PC-3 (cell line): ENCODE measurements at regions not wholly inside any gene's neighbourhood (a gene's known extent, or its start where the extent isn't known, plus 50 kb on each side); places are given as distances from the start of the nearest gene placed in this dataset.

Experiments
- ATAC-seq: fragments of 200-7000 bp; cut with Tn5 transposase; 2 replicates; pipeline ENCODE4 v1.9.1; 2020; ENCODE audit warnings: mild to moderate bottlenecking, moderate library complexity
- BruUV-seq: library from RNA; stranded (reverse); fragments of 400-500 nt; replicated peaks from 2 replicates; lab custom pipeline; 2021; lab: Mats Ljungman, UMichigan
- CTCF ChIA-PET: fragments of 300-600 bp; sonication (Branson Sonifier 250); formaldehyde crosslinking; loops from one replicate; lab custom pipeline; 2022; ENCODE audit warnings: antibody characterized with exemption; lab: Charles Lee
- POLR2A ChIA-PET: fragments of 300-600 bp; sonication (Branson Sonifier 250); formaldehyde crosslinking; loops from one replicate; lab custom pipeline; 2022; ENCODE audit warnings: antibody characterized with exemption; ENCODE audit not compliant: unreplicated experiment; lab: Charles Lee
- DNase-seq: peaks from one replicate; pipeline ENCODE4 v3.0.0-alpha.2; 2015
- H2AFZ ChIP-seq: fragments of 300-600 bp; sonication (generic); 2 replicates; pipeline ENCODE4 v1.6.0; 2016; ENCODE audit warnings: antibody characterized with exemption, low read length
- H3F3A ChIP-seq: fragments of 300-600 bp; sonication (generic); one replicate; pipeline ENCODE4 v1.6.0; 2017; ENCODE audit warnings: antibody characterized with exemption, low read length, control low read depth, mild to moderate bottlenecking; ENCODE audit not compliant: unreplicated experiment
- H3K27ac ChIP-seq: fragments of 300-600 bp; sonication (generic); 2 replicates; pipeline ENCODE4 v1.5.1; 2016; ENCODE audit warnings: mild to moderate bottlenecking, low read length
- H3K27me3 ChIP-seq: fragments of 300-600 bp; sonication (generic); 2 replicates; pipeline ENCODE4 v1.6.1; 2016; ENCODE audit warnings: low read length, mixed read lengths
- H3K36me3 ChIP-seq: fragments of 300-600 bp; sonication (generic); 2 replicates; pipeline ENCODE4 v1.6.1; 2016; ENCODE audit warnings: low read depth, mixed run types, low read length, mixed read lengths
- H3K4me1 ChIP-seq: fragments of 300-600 bp; sonication (generic); 2 replicates; pipeline ENCODE4 v1.5.1; 2016; ENCODE audit warnings: low read length; ENCODE audit not compliant: insufficient read depth
- H3K4me2 ChIP-seq: fragments of 300-600 bp; sonication (generic); 2 replicates; pipeline ENCODE4 v1.6.0; 2016; ENCODE audit warnings: low read length
- H3K4me3 ChIP-seq: fragments of 300-600 bp; sonication (generic); 2 replicates; pipeline ENCODE4 v1.5.1; 2016; ENCODE audit warnings: mild to moderate bottlenecking, low read length, mixed read lengths
- H3K79me2 ChIP-seq: fragments of 300-600 bp; sonication (generic); 2 replicates; pipeline ENCODE4 v1.6.1; 2017; ENCODE audit warnings: low read length, mixed read lengths
- H3K9ac ChIP-seq: fragments of 300-600 bp; sonication (generic); 2 replicates; pipeline ENCODE4 v1.6.0; 2016; ENCODE audit warnings: mild to moderate bottlenecking, low read length
- H3K9me2 ChIP-seq: fragments of 300-600 bp; sonication (generic); replicated peaks from 2 replicates; pipeline ENCODE4 v1.6.1; 2016; ENCODE audit warnings: mixed run types, low read length, mixed read lengths
- H3K9me3 ChIP-seq: fragments of 300-600 bp; sonication (generic); 2 replicates; pipeline ENCODE4 v1.6.1; 2016; ENCODE audit warnings: low read length, mixed read lengths
- H4K20me1 ChIP-seq: fragments of 300-600 bp; sonication (generic); 2 replicates; pipeline ENCODE4 v1.6.1; 2016; ENCODE audit warnings: low read length, mixed read lengths
- EZH2 ChIP-seq: fragments of 300-600 bp; sonication (generic); IDR thresholded peaks from one replicate; pipeline ENCODE4 v1.6.1; 2017; ENCODE audit warnings: antibody characterized with exemption, mild to moderate bottlenecking, low read length; ENCODE audit not compliant: unreplicated experiment
- EZH2phosphoT487 ChIP-seq: fragments of 300-600 bp; sonication (generic); IDR thresholded peaks from 2 replicates; pipeline ENCODE4 v1.6.1; 2018; ENCODE audit warnings: mild to moderate bottlenecking, antibody characterized with exemption, low read length, borderline replicate concordance
- intact Hi-C: fragments of 100-400 bp; cut with micrococcal nuclease; formaldehyde crosslinking; loops from 2 replicates; pipeline ENCODE4 v1.9.0; 2023
- TF ChIP-seq, protein P1 (sequence below): fragments of 300-600 bp; sonication (generic); conservative IDR thresholded peaks from 2 replicates; pipeline ENCODE4 v1.5.1; 2017; ENCODE audit warnings: antibody characterized with exemption, low read depth, mild to moderate bottlenecking, low read length

GRCh38 chr5:160925281-160925680 is 73.3 kb upstream of the ATP10B start:
- DNase-seq (no peak), ATAC-seq (no peak)
- Histone ChIP-seq H3F3A (no peaks in the 10 kb centered on the region), H3K9me3 (no peaks in the 10 kb centered on the region), H3K27ac (no peak overlapping the region), H3K79me2 (no peaks in the 10 kb centered on the region), H3K9me2 (no peaks in the 10 kb centered on the region), H3K4me3 (no peak overlapping the region), H3K36me3 (no peaks in the 10 kb centered on the region; the same call in 1 of the 2 replicates), H3K4me1 (no peaks in the 10 kb centered on the region), H3K9ac (no peak overlapping the region), H3K4me2 (no peak overlapping the region), H3K27me3 (no peaks in the 10 kb centered on the region), H2AFZ (no peak overlapping the region), H4K20me1 (no peaks in the 10 kb centered on the region)
- CTCF ChIA-PET, result no interaction called here
- intact Hi-C loops, result no loop called here
- BruUV-seq, result no TSS peak
- TF ChIP-seq EZH2, result no peak
- TF ChIP-seq, protein P1, sequence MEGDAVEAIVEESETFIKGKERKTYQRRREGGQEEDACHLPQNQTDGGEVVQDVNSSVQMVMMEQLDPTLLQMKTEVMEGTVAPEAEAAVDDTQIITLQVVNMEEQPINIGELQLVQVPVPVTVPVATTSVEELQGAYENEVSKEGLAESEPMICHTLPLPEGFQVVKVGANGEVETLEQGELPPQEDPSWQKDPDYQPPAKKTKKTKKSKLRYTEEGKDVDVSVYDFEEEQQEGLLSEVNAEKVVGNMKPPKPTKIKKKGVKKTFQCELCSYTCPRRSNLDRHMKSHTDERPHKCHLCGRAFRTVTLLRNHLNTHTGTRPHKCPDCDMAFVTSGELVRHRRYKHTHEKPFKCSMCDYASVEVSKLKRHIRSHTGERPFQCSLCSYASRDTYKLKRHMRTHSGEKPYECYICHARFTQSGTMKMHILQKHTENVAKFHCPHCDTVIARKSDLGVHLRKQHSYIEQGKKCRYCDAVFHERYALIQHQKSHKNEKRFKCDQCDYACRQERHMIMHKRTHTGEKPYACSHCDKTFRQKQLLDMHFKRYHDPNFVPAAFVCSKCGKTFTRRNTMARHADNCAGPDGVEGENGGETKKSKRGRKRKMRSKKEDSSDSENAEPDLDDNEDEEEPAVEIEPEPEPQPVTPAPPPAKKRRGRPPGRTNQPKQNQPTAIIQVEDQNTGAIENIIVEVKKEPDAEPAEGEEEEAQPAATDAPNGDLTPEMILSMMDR, result no peak
- no peak for TF ChIP-seq EZH2phosphoT487
- POLR2A ChIA-PET, result no interaction called here

DNA sequence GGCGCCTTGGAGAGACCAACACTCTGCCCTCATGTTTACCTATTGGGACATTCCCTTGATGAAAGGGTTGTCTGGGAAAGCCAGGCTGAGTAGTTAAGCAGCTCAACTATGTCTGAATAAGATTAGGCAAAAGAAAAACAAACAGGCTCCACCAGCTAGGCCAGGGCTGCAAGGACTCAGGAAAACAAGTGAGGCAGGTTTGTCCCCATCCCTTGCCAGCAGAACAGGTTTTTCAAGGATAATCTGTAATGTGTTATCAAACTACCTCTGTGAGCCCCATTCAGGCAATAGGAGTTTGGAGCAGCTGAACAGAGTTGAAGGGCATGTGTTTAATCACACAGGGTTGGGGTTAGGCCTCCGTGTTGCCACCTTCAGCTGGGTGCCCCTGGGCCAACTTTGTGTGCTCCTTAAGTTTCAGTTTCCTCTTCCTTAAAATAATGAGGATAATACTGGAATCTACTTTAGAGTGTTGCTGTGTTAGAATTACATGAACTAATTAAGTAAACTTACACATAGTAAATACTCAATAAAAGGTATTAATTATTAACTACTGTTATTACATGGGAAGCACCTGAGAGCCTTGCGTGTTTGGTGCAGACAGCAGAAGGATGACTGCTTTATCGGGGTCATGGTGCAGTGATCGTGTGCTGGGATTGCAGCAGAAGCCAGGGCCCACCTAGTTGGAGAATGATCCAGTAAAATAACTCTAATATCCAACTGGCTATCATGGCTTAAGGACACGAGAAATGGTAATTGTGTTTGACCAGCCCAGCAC is 72.1 kb upstream of the ATP10B start:
- TF ChIP-seq, protein P1, result no peak
- TF ChIP-seq EZH2phosphoT487 (no peak), EZH2 (no peak)
- intact Hi-C loops, result no loop called here

GRCh38 chr5:160923411-160923810 is 71.4 kb upstream of the ATP10B start:
- Histone ChIP-seq H3K27me3 (no peaks in the 10 kb centered on the region), H3K36me3 (no peaks in the 10 kb centered on the region; the same call in 1 of the 2 replicates), H3K9me3 (no peaks in the 10 kb centered on the region), H3K9ac (no peak overlapping the region), H3K9me2 (no peaks in the 10 kb centered on the region), H3K4me1 (no peaks in the 10 kb centered on the region), H3K27ac (no peak overlapping the region), H3K4me3 (no peak overlapping the region), H3K79me2 (no peaks in the 10 kb centered on the region), H4K20me1 (no peaks in the 10 kb centered on the region), H2AFZ (no peak overlapping the region), H3K4me2 (no peak overlapping the region), H3F3A (no peaks in the 10 kb centered on the region)
- POLR2A ChIA-PET, result no interaction called here
- CTCF ChIA-PET, result no interaction called here
- TF ChIP-seq, protein P1, result no peak
- no peak for TF ChIP-seq EZH2phosphoT487
- TF ChIP-seq EZH2, result no peak
- DNase-seq (no peak), ATAC-seq (no peak)
- BruUV-seq, result no TSS peak
- intact Hi-C loops, result no loop called here

More for the DNA sequence above, 72.1 kb upstream of the ATP10B start:
- Histone ChIP-seq H3K9ac (no peak overlapping the region), H3K36me3 (no peaks in the 10 kb centered on the region; the same call in 1 of the 2 replicates), H3K4me3 (no peak overlapping the region), H3K9me3 (no peaks in the 10 kb centered on the region), H3F3A (no peaks in the 10 kb centered on the region), H3K27me3 (no peaks in the 10 kb centered on the region), H3K9me2 (no peaks in the 10 kb centered on the region), H3K79me2 (no peaks in the 10 kb centered on the region), H3K27ac (no peak overlapping the region), H3K4me2 (no peak overlapping the region), H2AFZ (no peak overlapping the region), H4K20me1 (no peaks in the 10 kb centered on the region), H3K4me1 (no peaks in the 10 kb centered on the region)
- CTCF ChIA-PET, result no interaction called here
- DNase-seq (peak; percentile 34), ATAC-seq (no peak)
- no TSS peak for BruUV-seq
- POLR2A ChIA-PET, result no interaction called here
